ENCODE measurements at regions not wholly inside any gene's neighbourhood (a gene's known extent, or its start where the extent isn't known, plus 50 kb on each side); places are given as distances from the start of the nearest gene placed in this dataset.
"Not testable (repeated sequence)": the region's sequence is repeated elsewhere in the genome, so short reads cannot be mapped to it uniquely, and the experiment has no call there.

- no peak for DNase-seq
Measured at GRCh38 chr20:48024539-48024938, 239.3 kb upstream of the SULF2 start.

GRCh38 chr20:48020696-48021095, 235.4 kb upstream of the SULF2 start:
- not testable (repeated sequence) for DNase-seq

GRCh38 chr20:48019940-48020339, 234.7 kb upstream of the SULF2 start:
- DNase-seq: no peak

GRCh38 chr20:48019496-48019895, 234.2 kb upstream of the SULF2 start:
- DNase-seq: no peak

GRCh38 chr20:48018851-48019250, 233.6 kb upstream of the SULF2 start:
- DNase-seq: not testable (repeated sequence)

GRCh38 chr20:48017992-48018391, 232.7 kb upstream of the SULF2 start:
- DNase-seq: no peak

- no peak for DNase-seq
Measured at GRCh38 chr20:48017509-48017908, 232.2 kb upstream of the SULF2 start.

GRCh38 chr20:48015943-48016723, 230.9 kb upstream of the SULF2 start:
- DNase-seq: no peak

- no peak for DNase-seq
Measured at GRCh38 chr20:48015141-48015910, 230.0 kb upstream of the SULF2 start.

- DNase-seq: no peak
Measured at GRCh38 chr20:48012401-48012974, 227.2 kb upstream of the SULF2 start.

- no peak for DNase-seq
Measured at GRCh38 chr20:48011025-48011424, 225.7 kb upstream of the SULF2 start.

- DNase-seq: no peak
Measured at GRCh38 chr20:48010623-48011022, 225.3 kb upstream of the SULF2 start.

GRCh38 chr20:48008850-48009515, 223.7 kb upstream of the SULF2 start:
- no peak for DNase-seq

- no peak for DNase-seq
Measured at GRCh38 chr20:48007351-48007750, 222.1 kb upstream of the SULF2 start.

- no peak for DNase-seq
Measured at GRCh38 chr20:48006036-48006833, 221.0 kb upstream of the SULF2 start.

GRCh38 chr20:48003021-48003420, 217.7 kb upstream of the SULF2 start:
- DNase-seq: no peak

GRCh38 chr20:48002517-48002970, 217.3 kb upstream of the SULF2 start:
- DNase-seq: no peak

GRCh38 chr20:47999166-47999565, 213.9 kb upstream of the SULF2 start:
- no peak for DNase-seq

GRCh38 chr20:47998736-47999135, 213.5 kb upstream of the SULF2 start:
- peak; percentile 14 for DNase-seq

- DNase-seq: no peak
Measured at GRCh38 chr20:47995661-47996060, 210.4 kb upstream of the SULF2 start.

- no peak for DNase-seq
Measured at GRCh38 chr20:47993817-47994216, 208.5 kb upstream of the SULF2 start.

- peak; percentile 36 for DNase-seq
Measured at GRCh38 chr20:47993035-47993755, 207.9 kb upstream of the SULF2 start.

All from NCI-H345 (cell line).